ENCODE measurements at regions not wholly inside any gene's neighbourhood (a gene's known extent, or its start where the extent isn't known, plus 50 kb on each side); places are given as distances from the start of the nearest gene placed in this dataset.
"Not testable (repeated sequence)": the region's sequence is repeated elsewhere in the genome, so short reads cannot be mapped to it uniquely, and the experiment has no call there.

GRCh38 chr2:175432021-175432420 is 250.5 kb upstream of the ATP5MC3 start:
- DNase-seq (ENCODE audit: low read depth in 4 of 4, low spot score in 1 of 4) = no peak

DNA sequence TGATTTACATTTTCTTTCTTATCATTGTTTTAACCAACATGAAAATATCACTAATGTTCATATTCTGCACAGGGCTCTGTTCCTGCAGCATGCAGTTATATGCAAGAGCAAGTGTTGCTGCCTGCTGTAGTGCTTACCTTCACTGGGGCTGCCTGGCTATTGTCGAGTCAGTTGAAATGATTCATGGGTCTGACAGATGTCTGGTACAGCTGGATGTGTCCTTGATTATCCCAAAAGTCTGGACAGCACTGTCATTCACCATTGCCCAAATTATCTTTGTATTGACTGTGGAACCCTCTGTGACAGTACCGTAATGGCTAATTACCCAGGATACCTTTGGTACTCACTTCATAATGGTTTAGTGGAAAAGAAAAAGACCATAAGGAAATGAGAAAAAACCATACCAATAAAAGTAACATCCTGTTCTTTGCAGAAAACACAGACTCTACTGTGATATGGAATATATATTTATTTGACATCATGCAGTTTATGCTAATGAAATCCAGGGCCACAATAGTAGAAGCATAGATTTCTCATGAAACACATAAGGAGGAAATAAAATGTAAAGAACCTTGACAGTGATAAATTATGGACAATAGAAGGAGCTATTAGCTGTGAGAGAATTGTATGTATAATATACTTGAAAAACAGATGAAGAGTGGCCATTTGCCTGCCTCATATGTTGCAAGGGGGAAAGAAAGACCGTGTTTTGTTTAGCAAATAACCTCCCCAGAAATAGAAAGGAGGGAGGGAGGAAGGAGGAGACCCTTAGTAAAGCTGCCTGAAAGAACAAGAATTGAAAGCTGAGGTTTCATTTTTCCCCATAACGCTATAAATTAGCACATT is 249.8 kb upstream of the ATP5MC3 start:
- no peak for DNase-seq (ENCODE audit: low read depth in 4 of 4, low spot score in 1 of 4)

DNA sequence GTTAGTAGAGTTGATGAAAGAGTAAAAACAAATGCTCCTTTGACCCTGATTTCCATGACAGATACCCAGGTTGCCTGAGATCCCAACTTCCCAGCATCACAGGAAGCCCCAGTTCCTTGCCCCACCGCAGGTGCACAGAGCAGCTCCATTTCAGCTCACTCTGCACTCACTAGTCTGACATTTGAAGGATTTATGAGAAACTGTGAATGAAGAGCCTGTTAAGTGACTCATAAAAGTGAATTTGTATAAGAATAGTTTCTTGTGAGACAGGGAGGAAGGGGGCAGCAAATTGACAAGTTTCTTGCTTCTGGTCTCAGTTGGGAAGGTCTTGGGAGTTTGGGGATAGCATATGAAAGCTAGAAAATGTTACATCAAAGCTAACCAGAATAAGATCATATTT is 248.7 kb upstream of the ATP5MC3 start:
- no peak for DNase-seq (ENCODE audit: low read depth in 4 of 4, low spot score in 1 of 4)

DNA sequence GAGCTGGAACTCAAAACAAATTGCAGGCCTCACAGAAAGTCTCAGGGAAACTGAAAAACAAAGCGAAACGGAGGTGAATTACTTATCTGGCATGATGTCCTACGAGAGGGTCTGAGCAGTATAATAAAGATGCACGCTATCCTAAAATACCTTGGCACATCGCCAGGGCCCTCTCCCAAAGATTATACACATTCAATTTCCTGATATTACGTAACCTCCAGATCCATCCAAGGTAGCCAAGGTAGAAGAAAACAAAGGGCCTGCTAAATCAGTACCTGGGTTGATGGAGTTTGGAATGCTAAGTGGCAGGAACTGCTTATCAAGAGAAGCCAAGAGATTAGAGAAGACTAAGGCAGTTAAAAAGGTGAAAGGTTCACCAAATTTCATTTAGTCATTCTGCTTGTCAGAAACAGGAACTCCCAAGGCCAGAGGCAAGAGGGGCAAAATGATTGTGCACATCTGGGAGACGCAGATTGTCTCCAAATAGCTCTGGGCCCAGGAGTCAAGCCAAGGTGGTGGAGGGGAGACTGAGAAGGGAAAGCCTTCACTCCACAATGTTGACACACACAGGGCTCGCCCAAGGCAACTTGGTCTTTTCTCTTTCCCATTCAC is 236.8 kb upstream of the ATP5MC3 start:
- DNase-seq (ENCODE audit: low read depth in 4 of 4, low spot score in 1 of 4) = no peak

DNA sequence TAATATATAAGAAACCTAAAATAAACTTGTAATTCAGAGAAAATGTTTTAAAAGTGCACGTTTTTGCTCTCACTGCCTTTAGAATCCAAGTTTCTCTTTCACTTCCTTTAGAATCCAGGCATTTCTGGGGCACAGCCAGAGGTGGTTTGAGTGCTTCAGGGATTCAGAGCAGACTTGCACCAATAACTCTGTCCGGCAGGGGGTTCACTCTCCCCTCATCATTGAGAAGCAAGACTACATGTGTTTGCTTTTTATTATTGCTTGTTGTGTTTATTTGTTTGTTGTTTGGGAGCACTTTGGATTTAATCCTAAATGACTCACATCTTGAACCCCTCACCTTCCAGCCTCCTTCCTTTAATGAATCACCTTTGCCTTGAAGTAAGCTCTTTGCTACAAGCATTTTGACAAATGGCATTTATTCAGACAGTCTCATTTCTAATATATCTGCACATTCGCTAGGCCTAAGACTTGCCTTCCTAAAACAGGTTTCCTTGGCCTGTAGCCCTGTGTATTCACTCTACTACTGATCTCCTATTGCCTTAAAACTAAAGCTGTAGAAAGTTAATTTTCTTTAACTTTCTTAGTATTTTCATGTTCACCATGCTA is 233.5 kb upstream of the ATP5MC3 start:
- no peak for DNase-seq (ENCODE audit: low read depth in 4 of 4, low spot score in 1 of 4)

- no peak for DNase-seq (ENCODE audit: low read depth in 4 of 4, low spot score in 1 of 4)
Observed at GRCh38 chr2:175414191-175414881, 232.8 kb upstream of the ATP5MC3 start.

DNA sequence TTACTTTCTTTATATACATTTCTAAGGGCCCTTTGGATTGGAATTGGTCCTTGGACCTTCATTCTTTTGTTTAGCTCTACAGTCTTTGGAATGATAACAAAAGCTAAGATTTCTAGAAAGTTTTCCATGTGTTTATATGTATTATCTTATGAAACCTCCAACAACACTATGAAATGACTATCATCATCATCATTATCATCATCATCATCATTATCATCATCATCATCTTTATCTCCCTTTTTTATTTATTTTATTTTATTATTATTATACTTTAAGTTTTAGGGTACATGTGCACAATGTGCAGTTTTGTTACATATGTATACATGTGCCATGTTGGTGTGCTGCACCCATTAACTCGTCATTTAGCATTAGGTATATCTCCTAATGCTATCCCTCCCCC is 229.4 kb upstream of the ATP5MC3 start:
- DNase-seq (ENCODE audit: low read depth in 4 of 4, low spot score in 1 of 4) = not testable (repeated sequence)

GRCh38 chr2:175404839-175405238 is 223.3 kb upstream of the ATP5MC3 start:
- DNase-seq (ENCODE audit: low read depth in 4 of 4, low spot score in 1 of 4) = no peak

- DNase-seq (ENCODE audit: low read depth in 4 of 4, low spot score in 1 of 4) = no peak
Observed at GRCh38 chr2:175403599-175404221, 222.2 kb upstream of the ATP5MC3 start.

DNA sequence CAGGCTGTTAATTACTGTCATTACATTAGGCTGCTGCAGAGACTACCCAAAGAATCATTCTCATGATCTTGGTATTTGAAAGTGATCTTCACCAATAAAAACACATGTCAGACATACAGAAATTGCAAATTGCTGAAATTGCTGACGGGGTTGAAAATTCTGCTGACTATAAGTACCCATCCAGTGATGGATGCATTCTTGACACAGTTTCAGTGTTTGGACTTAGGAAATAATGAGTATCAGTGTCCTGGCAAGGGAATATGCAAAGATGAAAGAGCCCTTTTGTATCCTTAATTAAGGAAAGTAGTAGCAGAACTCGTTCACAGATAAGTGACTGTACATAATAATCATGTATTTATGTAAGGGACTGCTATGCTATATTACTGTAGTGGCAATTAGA is 221.1 kb upstream of the ATP5MC3 start:
- no peak for DNase-seq (ENCODE audit: low read depth in 4 of 4, low spot score in 1 of 4)

DNA sequence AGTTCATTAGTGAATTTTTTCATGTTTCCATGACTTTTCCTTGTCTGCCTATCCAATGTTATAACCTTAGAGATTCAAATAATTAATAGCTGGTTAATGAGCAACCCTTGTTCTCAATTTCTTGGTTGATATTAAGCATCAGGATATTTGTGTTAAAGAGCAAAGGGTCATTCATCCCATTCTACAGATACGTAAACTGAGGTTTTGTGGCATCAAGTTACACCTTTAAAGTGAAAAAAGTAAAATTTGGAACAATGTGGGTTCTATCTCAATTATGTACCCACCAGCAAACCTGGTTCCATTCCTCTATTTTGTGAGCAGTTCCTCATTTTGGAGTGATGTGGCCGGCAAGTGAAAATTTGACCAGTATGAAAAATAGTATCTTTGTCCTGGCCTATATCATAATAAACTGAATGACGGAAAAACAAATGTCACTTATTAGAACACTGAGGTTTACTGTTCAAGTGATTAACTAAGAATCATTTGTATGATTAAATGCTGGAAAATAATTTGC is 220.5 kb upstream of the ATP5MC3 start:
- DNase-seq (ENCODE audit: low read depth in 4 of 4, low spot score in 1 of 4) = no peak

GRCh38 chr2:175400975-175401374 is 219.5 kb upstream of the ATP5MC3 start:
- DNase-seq (ENCODE audit: low read depth in 4 of 4, low spot score in 1 of 4) = no peak

DNA sequence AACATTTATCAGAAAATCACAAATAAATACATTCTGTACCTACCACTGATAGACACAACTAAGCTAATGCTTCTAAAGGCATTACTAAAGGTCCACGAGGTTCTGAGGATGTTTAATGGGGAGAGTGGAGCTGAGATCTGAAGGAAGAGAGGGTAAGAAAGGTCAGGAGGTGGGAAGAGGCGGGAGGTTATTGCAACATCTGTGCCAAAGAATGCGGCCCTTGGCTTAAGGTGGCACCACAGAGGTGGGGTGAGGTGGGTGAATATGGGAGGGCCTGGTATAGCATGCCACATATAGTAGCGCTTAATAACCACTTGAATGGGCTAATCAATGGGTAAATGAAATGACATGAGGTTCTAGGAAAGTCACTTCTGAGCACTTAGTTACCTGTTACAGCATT is 217.8 kb upstream of the ATP5MC3 start:
- DNase-seq (ENCODE audit: low read depth in 4 of 4, low spot score in 1 of 4) = no peak

GRCh38 chr2:175398848-175399247 is 217.3 kb upstream of the ATP5MC3 start:
- no peak for DNase-seq (ENCODE audit: low read depth in 4 of 4, low spot score in 1 of 4)

DNA sequence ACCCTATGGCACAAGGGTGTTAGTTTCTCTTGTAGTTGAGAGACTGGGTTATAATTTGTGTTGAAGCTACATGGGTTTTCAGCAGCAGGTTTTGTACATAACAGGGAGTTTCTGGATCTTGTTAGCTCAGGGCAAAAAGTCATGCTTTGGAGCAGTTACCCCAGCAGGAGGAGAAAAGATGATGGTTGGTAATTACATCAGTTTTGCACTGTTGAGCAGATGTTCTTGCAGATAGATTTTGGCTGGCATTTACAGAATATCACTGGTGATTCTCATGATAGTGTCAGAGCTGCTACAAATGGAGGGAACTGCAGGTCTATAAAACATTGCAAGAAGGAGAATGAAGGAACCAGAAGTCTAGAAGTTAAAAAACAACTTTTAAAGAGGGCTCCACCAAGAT is 215.2 kb upstream of the ATP5MC3 start:
- no peak for DNase-seq (ENCODE audit: low read depth in 4 of 4, low spot score in 1 of 4)

- DNase-seq (ENCODE audit: low read depth in 4 of 4, low spot score in 1 of 4) = no peak
Observed at GRCh38 chr2:175393851-175394250, 212.3 kb upstream of the ATP5MC3 start.

GRCh38 chr2:175383286-175383685 is 201.8 kb upstream of the ATP5MC3 start:
- DNase-seq (ENCODE audit: low read depth in 4 of 4, low spot score in 1 of 4) = no peak

GRCh38 chr2:175373729-175374128 is 192.2 kb upstream of the ATP5MC3 start:
- no peak for DNase-seq (ENCODE audit: low read depth in 4 of 4, low spot score in 1 of 4)

DNA sequence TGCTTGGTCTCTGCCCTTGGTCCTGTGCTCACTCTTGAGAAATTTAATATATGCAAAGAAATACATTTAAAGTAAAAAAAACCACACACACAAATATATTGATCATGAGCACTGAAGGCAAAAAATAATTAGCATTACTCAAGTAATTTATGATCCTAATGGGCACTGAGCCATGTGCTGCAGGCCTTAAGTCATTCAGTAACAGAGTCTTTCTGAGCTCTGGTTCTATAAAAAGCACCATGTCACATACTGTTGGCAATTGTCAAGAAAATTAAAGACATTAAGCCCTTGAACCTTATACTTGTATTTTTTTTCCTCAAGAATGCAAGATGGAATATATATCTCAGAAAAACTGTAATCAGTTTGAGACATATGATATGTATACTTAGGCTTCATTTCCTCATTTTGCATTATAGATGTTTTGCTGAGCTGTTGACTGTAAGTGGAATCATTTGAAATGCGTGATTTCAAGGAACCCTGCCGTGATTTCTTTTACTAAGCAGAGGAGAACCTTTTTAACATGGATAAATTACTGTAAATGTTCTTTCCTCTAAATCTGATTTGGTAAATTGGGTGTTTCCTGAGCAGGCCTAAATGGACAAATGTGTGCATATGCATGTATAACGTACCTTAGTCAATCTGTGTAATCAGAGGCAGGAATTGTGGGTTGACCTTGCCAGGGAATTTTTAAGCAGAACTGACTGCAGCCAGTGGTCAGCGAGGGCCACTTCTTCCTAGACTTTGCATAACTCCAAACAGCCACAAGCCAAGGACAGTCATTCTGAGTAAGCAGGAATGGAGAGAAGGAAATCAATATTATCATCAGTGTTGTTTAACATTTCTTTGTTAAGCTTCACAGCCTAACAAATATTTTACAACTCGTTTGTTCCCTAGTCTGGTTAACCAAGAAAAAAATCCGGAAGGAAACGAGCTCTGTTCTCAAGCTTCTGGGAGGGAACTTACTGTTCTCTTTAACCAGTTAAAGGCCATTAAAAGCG is 191.5 kb upstream of the ATP5MC3 start:
- DNase-seq (ENCODE audit: low read depth in 4 of 4, low spot score in 1 of 4) = no peak

GRCh38 chr2:175371378-175371777 is 189.9 kb upstream of the ATP5MC3 start:
- no peak for DNase-seq (ENCODE audit: low read depth in 4 of 4, low spot score in 1 of 4)

Data from stimulated activated CD4-positive, alpha-beta T cell treated with anti-CD3 and anti-CD28 coated beads, Interleukin-1b, Interleukin-23, amount 100 ng/mL, for 24 hours (primary cell).